ENCODE measurements at regions not wholly inside any gene's neighbourhood (a gene's known extent, or its start where the extent isn't known, plus 50 kb on each side); places are given as distances from the start of the nearest gene placed in this dataset.

DNA sequence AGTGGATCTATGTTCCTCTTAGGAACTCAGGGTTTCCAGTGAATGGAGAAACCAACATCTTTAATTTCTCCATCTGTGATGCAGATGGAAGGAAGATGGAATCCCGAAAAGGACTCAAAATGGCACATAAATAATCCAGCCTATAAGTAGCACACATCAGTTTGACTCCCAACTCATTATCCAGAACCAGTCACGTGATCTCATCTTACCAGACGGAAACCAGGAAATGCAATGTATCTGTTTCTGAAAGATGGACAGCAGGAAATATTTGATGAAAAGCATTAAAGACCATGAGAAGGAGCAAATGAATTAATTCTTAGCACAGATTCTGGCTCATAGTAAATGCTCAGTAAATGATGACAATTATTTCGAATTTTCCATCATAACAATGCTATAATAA lies 443.1 kb upstream of the FMR1 start:
- ChIA-PET POLR2A (no interaction called here), CTCF (no interaction called here)
- no peak for TF ChIP-seq HDGF (IDR thresholded peaks at IDR 0.05; ENCODE audit: borderline replicate concordance)
- no peak for TF ChIP-seq FOXA1 (IDR thresholded peaks at IDR 0.05)
- no peak for TF ChIP-seq LEF1 (IDR thresholded peaks at IDR 0.05; ENCODE audit: borderline replicate concordance)
- no peak for TF ChIP-seq CTBP1 (IDR thresholded peaks at IDR 0.05; ENCODE audit: borderline replicate concordance)
- TF ChIP-seq BHLHE40 (IDR thresholded peaks at IDR 0.05; ENCODE audit: borderline replicate concordance): no peak
- DNase-seq (ENCODE audit: extremely low spot score): no peak

DNA sequence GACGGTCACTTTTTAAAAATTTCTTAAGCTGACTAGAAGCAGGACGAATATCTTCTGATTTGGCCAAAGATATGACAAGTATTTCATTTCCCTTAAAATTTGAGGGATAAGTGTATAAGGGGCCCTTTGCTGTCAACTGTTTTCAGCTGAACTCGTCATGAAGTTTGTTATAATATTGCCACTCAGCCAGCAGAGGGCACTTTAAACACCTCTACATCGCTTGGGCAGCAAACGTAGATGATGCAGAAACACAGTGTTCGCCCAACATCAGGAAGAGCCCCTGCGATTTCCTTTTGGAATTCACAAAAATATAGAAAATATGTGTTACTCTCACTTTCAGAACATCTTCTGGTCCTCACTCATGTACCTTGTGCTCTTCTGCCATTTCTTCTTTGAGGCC lies 435.7 kb upstream of the FMR1 start:
- ChIA-PET POLR2A (no interaction called here), CTCF (interaction anchor here (0.6 to 1.0 kb wide), 3 partner anchors 20 to 1430 kb away, joined by 3 read pairs; no protein-coding TSS in a partner anchor)
- peak; percentile 45 for DNase-seq (ENCODE audit: extremely low spot score)
- TF ChIP-seq TARDBP (IDR thresholded peaks at IDR 0.05) (no peak), FOXK2 (IDR thresholded peaks at IDR 0.05) (no peak), L3MBTL2 (conservative IDR thresholded peaks at IDR 0.05) (no peak), ELF4 (IDR thresholded peaks at IDR 0.05) (no peak), HDGF (IDR thresholded peaks at IDR 0.05; ENCODE audit: borderline replicate concordance) (no peak), BHLHE40 (IDR thresholded peaks at IDR 0.05; ENCODE audit: borderline replicate concordance) (no peak), ZNF384 (IDR thresholded peaks at IDR 0.05) (no peak), SUZ12 (IDR thresholded peaks at IDR 0.05) (no peak)
- TF ChIP-seq, protein P1, sequence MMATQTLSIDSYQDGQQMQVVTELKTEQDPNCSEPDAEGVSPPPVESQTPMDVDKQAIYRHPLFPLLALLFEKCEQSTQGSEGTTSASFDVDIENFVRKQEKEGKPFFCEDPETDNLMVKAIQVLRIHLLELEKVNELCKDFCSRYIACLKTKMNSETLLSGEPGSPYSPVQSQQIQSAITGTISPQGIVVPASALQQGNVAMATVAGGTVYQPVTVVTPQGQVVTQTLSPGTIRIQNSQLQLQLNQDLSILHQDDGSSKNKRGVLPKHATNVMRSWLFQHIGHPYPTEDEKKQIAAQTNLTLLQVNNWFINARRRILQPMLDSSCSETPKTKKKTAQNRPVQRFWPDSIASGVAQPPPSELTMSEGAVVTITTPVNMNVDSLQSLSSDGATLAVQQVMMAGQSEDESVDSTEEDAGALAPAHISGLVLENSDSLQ (IDR thresholded peaks at IDR 0.05): no peak

- no peak for DNase-seq (ENCODE audit: extremely low spot score)
- TF ChIP-seq BHLHE40 (IDR thresholded peaks at IDR 0.05; ENCODE audit: borderline replicate concordance): no peak
- TF ChIP-seq ZNF384 (IDR thresholded peaks at IDR 0.05): no peak
- TF ChIP-seq SP1 (IDR thresholded peaks at IDR 0.05): no peak
- no peak for TF ChIP-seq ARNT (IDR thresholded peaks at IDR 0.05)
- no peak for TF ChIP-seq FOXM1 (IDR thresholded peaks at IDR 0.05; ENCODE audit: borderline replicate concordance)
- TF ChIP-seq FOXA1 (IDR thresholded peaks at IDR 0.05): no peak
- TF ChIP-seq LEF1 (IDR thresholded peaks at IDR 0.05; ENCODE audit: borderline replicate concordance): no peak
- no peak for TF ChIP-seq HDGF (IDR thresholded peaks at IDR 0.05; ENCODE audit: borderline replicate concordance)
- no peak for TF ChIP-seq NFRKB (IDR thresholded peaks at IDR 0.05)
- TF ChIP-seq FOXK2 (IDR thresholded peaks at IDR 0.05): no peak
- no peak for TF ChIP-seq TARDBP (IDR thresholded peaks at IDR 0.05)
- no peak for TF ChIP-seq L3MBTL2 (conservative IDR thresholded peaks at IDR 0.05)
- TF ChIP-seq, protein P1 (IDR thresholded peaks at IDR 0.05): no peak
- TF ChIP-seq ELF4 (IDR thresholded peaks at IDR 0.05): no peak
- TF ChIP-seq CTBP1 (IDR thresholded peaks at IDR 0.05; ENCODE audit: borderline replicate concordance): no peak
- TF ChIP-seq SUZ12 (IDR thresholded peaks at IDR 0.05): no peak
- ChIA-PET POLR2A (no interaction called here), CTCF (no interaction called here)
Measured at GRCh38 chrX:147478899-147479298, 432.8 kb upstream of the FMR1 start.

- POLR2A ChIA-PET: no interaction called here
- DNase-seq (ENCODE audit: extremely low spot score): no peak
- CTCF ChIA-PET: no interaction called here
- no peak for TF ChIP-seq ARNT (IDR thresholded peaks at IDR 0.05)
- no peak for TF ChIP-seq FOXA1 (IDR thresholded peaks at IDR 0.05)
- no peak for TF ChIP-seq NFRKB (IDR thresholded peaks at IDR 0.05)
- no peak for TF ChIP-seq FOXK2 (IDR thresholded peaks at IDR 0.05)
- no peak for TF ChIP-seq L3MBTL2 (conservative IDR thresholded peaks at IDR 0.05)
- no peak for TF ChIP-seq BHLHE40 (IDR thresholded peaks at IDR 0.05; ENCODE audit: borderline replicate concordance)
- TF ChIP-seq HDGF (IDR thresholded peaks at IDR 0.05; ENCODE audit: borderline replicate concordance): no peak
- TF ChIP-seq ELF4 (IDR thresholded peaks at IDR 0.05): no peak
- TF ChIP-seq TARDBP (IDR thresholded peaks at IDR 0.05): no peak
- TF ChIP-seq SP1 (IDR thresholded peaks at IDR 0.05): no peak
- TF ChIP-seq, protein P1 (IDR thresholded peaks at IDR 0.05): no peak
- no peak for TF ChIP-seq FOXM1 (IDR thresholded peaks at IDR 0.05; ENCODE audit: borderline replicate concordance)
- no peak for TF ChIP-seq CTBP1 (IDR thresholded peaks at IDR 0.05; ENCODE audit: borderline replicate concordance)
- TF ChIP-seq SUZ12 (IDR thresholded peaks at IDR 0.05): no peak
- no peak for TF ChIP-seq LEF1 (IDR thresholded peaks at IDR 0.05; ENCODE audit: borderline replicate concordance)
- TF ChIP-seq ZNF384 (IDR thresholded peaks at IDR 0.05): no peak
Measured at GRCh38 chrX:147485207-147485606, 426.5 kb upstream of the FMR1 start.

- CTCF ChIA-PET: no interaction called here
- POLR2A ChIA-PET: no interaction called here
- TF ChIP-seq TARDBP (IDR thresholded peaks at IDR 0.05) (no peak), CTBP1 (IDR thresholded peaks at IDR 0.05; ENCODE audit: borderline replicate concordance) (no peak), SP1 (IDR thresholded peaks at IDR 0.05) (no peak), LEF1 (IDR thresholded peaks at IDR 0.05; ENCODE audit: borderline replicate concordance) (no peak)
- no peak for DNase-seq (ENCODE audit: extremely low spot score)
Measured at GRCh38 chrX:147494365-147494764, 417.4 kb upstream of the FMR1 start.

- POLR2A ChIA-PET: no interaction called here
- CTCF ChIA-PET: no interaction called here
- TF ChIP-seq ELF4 (IDR thresholded peaks at IDR 0.05) (no peak), ARNT (IDR thresholded peaks at IDR 0.05) (no peak), FOXK2 (IDR thresholded peaks at IDR 0.05) (no peak), L3MBTL2 (conservative IDR thresholded peaks at IDR 0.05) (no peak)
Measured at GRCh38 chrX:147498796-147499195, 412.9 kb upstream of the FMR1 start.

DNA sequence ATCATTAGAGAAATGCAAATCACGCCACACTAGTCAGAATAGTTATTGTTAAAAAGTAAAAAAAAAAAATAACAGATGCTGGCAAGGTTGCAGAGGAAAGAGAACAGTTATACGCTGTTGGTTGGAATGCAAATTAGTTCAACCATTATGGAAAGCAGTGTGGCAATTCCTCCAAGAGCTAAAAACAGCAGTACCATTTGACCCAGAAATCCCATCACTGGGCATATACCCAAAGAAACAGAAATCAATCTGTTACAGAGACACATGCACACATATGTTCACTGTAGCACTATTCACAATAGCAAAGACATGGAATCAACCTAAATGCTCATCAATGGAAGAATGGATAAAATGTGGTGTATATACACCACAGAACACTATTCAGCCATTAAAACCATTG lies 388.7 kb upstream of the FMR1 start:
- ChIA-PET POLR2A (no interaction called here), CTCF (no interaction called here)
- DNase-seq (ENCODE audit: extremely low spot score): no peak
- no peak for TF ChIP-seq NFRKB (IDR thresholded peaks at IDR 0.05)

More at GRCh38 chrX:147498796-147499195, 412.9 kb upstream of the FMR1 start:
- DNase-seq (ENCODE audit: extremely low spot score): no peak
